CD4-positive, alpha-beta T cell treated with Interleukin-10 for 1 hour (primary cell): ENCODE measurements at regions not wholly inside any gene's neighbourhood (a gene's known extent, or its start where the extent isn't known, plus 50 kb on each side); places are given as distances from the start of the nearest gene placed in this dataset.

Experiments used
- DNase-seq: peaks from one replicate; pipeline ENCODE4 v3.0.0-alpha.2; 2020

GRCh38 chr3:116767726-116768125 lies 58.1 kb downstream of the TUSC7 start:
- DNase-seq = no peak

- peak; percentile 28 for DNase-seq
These were observed 61.4 kb downstream of the TUSC7 start for GRCh38 chr3:116770815-116771450.

- DNase-seq = no peak
These were observed 67.6 kb downstream of the TUSC7 start for GRCh38 chr3:116776880-116777785.

- no peak for DNase-seq
These were observed 75.6 kb downstream of the TUSC7 start for GRCh38 chr3:116785226-116785625.

GRCh38 chr3:116802651-116803050 lies 93.1 kb downstream of the TUSC7 start:
- no peak for DNase-seq

- DNase-seq = no peak
These were observed 96.8 kb downstream of the TUSC7 start for GRCh38 chr3:116806351-116806750.

GRCh38 chr3:116808725-116809124 lies 99.1 kb downstream of the TUSC7 start:
- no peak for DNase-seq

GRCh38 chr3:116809208-116809607 lies 99.6 kb downstream of the TUSC7 start:
- no peak for DNase-seq

GRCh38 chr3:116811754-116812153 lies 102.2 kb downstream of the TUSC7 start:
- DNase-seq = no peak

GRCh38 chr3:116812949-116813348 lies 103.4 kb downstream of the TUSC7 start:
- DNase-seq = no peak

- DNase-seq = no peak
These were observed 105.7 kb downstream of the TUSC7 start for GRCh38 chr3:116815321-116815720.

- DNase-seq = no peak
These were observed 106.4 kb downstream of the TUSC7 start for GRCh38 chr3:116815831-116816588.

GRCh38 chr3:116821371-116821770 lies 111.8 kb downstream of the TUSC7 start:
- no peak for DNase-seq

GRCh38 chr3:116824208-116824607 lies 114.6 kb downstream of the TUSC7 start:
- no peak for DNase-seq

- no peak for DNase-seq
These were observed 123.6 kb downstream of the TUSC7 start for GRCh38 chr3:116833202-116833601.

- DNase-seq = no peak
These were observed 125.2 kb downstream of the TUSC7 start for GRCh38 chr3:116834816-116835215.

- DNase-seq = no peak
These were observed 126.1 kb downstream of the TUSC7 start for GRCh38 chr3:116835658-116836057.

GRCh38 chr3:116836286-116836685 lies 126.7 kb downstream of the TUSC7 start:
- no peak for DNase-seq

GRCh38 chr3:116837483-116837882 lies 127.9 kb downstream of the TUSC7 start:
- no peak for DNase-seq

- DNase-seq = no peak
These were observed 131.6 kb downstream of the TUSC7 start for GRCh38 chr3:116841003-116841735.

- DNase-seq = no peak
These were observed 132.8 kb downstream of the TUSC7 start for GRCh38 chr3:116842254-116842957.

- no peak for DNase-seq
These were observed 138.8 kb downstream of the TUSC7 start for GRCh38 chr3:116848248-116848829.
